NCI-H460 (cell line): ENCODE measurements at regions not wholly inside any gene's neighbourhood (a gene's known extent, or its start where the extent isn't known, plus 50 kb on each side); places are given as distances from the start of the nearest gene placed in this dataset.

Experiments
- DNase-seq: peaks from one replicate; pipeline ENCODE4 v3.0.0-alpha.2; 2016; ENCODE audit warnings: low read depth; ENCODE audit errors: extremely low read depth

GRCh38 chr1:113255720-113256347 lies 134.5 kb upstream of the MAGI3 start:
- DNase-seq: no peak

GRCh38 chr1:113256348-113256729 lies 134.0 kb upstream of the MAGI3 start:
- DNase-seq: no peak

GRCh38 chr1:113259988-113260387 lies 130.3 kb upstream of the MAGI3 start:
- no peak for DNase-seq

- no peak for DNase-seq
Observed at GRCh38 chr1:113265196-113265595, 125.1 kb upstream of the MAGI3 start.

GRCh38 chr1:113266788-113267187 lies 123.5 kb upstream of the MAGI3 start:
- no peak for DNase-seq

- no peak for DNase-seq
Observed at GRCh38 chr1:113269168-113269963, 120.9 kb upstream of the MAGI3 start.

GRCh38 chr1:113271039-113271438 lies 119.3 kb upstream of the MAGI3 start:
- DNase-seq: no peak

- DNase-seq: no peak
Observed at GRCh38 chr1:113275083-113275482, 115.2 kb upstream of the MAGI3 start.

- no peak for DNase-seq
Observed at GRCh38 chr1:113275691-113276090, 114.6 kb upstream of the MAGI3 start.

GRCh38 chr1:113276507-113276906 lies 113.8 kb upstream of the MAGI3 start:
- no peak for DNase-seq

- DNase-seq: no peak
Observed at GRCh38 chr1:113278371-113278770, 111.9 kb upstream of the MAGI3 start.

- DNase-seq: no peak
Observed at GRCh38 chr1:113278777-113279176, 111.5 kb upstream of the MAGI3 start.

- no peak for DNase-seq
Observed at GRCh38 chr1:113279776-113280391, 110.4 kb upstream of the MAGI3 start.

GRCh38 chr1:113280581-113280980 lies 109.7 kb upstream of the MAGI3 start:
- DNase-seq: no peak

GRCh38 chr1:113281550-113281949 lies 108.8 kb upstream of the MAGI3 start:
- DNase-seq: no peak

GRCh38 chr1:113282008-113282892 lies 108.1 kb upstream of the MAGI3 start:
- no peak for DNase-seq

GRCh38 chr1:113282893-113283285 lies 107.4 kb upstream of the MAGI3 start:
- no peak for DNase-seq

- DNase-seq: no peak
Observed at GRCh38 chr1:113283914-113284313, 106.4 kb upstream of the MAGI3 start.

- no peak for DNase-seq
Observed at GRCh38 chr1:113286156-113286555, 104.2 kb upstream of the MAGI3 start.

- no peak for DNase-seq
Observed at GRCh38 chr1:113291777-113292602, 98.3 kb upstream of the MAGI3 start.
